ENCODE measurements at regions not wholly inside any gene's neighbourhood (a gene's known extent, or its start where the extent isn't known, plus 50 kb on each side); places are given as distances from the start of the nearest gene placed in this dataset.

- Histone ChIP-seq H4K20me1 (ENCODE audit: insufficient read depth, low read length) (no peaks in the 10 kb centered on the region), H3K79me1 (ENCODE audit: low read depth in 1 of 2, low read length in 2 of 2) (no peaks in the 10 kb centered on the region), H2AK9ac (replicated peaks; ENCODE audit: low read depth, low read length, poor library complexity) (no peak overlapping the region), H3K27ac (ENCODE audit: insufficient read depth, low read length) (no peak overlapping the region), H3K27me3 (ENCODE audit: control insufficient read depth, insufficient read depth, low read length) (no peaks in the 10 kb centered on the region), H2BK5ac (ENCODE audit: low read depth, low read length, poor library complexity, severe bottlenecking) (no peak overlapping the region), H4K91ac (ENCODE audit: insufficient read depth, low read depth, low read length) (no peak overlapping the region), H4K8ac (ENCODE audit: low read depth in 2 of 2, low read length in 2 of 2) (no peak overlapping the region), H3K4me1 (ENCODE audit: control insufficient read depth, insufficient read depth, low read length) (no peaks in the 10 kb centered on the region), H3K14ac (replicated peaks; ENCODE audit: low read depth, low read length) (no peak overlapping the region), H2BK120ac (ENCODE audit: low read depth, low read length) (no peak overlapping the region), H2AFZ (replicated peaks; ENCODE audit: low read length, poor library complexity) (no peak overlapping the region), H3K9me3 (ENCODE audit: control insufficient read depth, insufficient read depth, low read length) (no peaks in the 10 kb centered on the region), H3K23ac (ENCODE audit: low read depth, low read length) (no peak overlapping the region), H3K4me2 (ENCODE audit: low read depth, low read length) (no peak overlapping the region), H3K9me1 (ENCODE audit: insufficient read depth, low read length) (no peaks in the 10 kb centered on the region), H4K5ac (ENCODE audit: low read depth, low read length) (no peak overlapping the region), H2BK15ac (ENCODE audit: low read depth, low read length) (no peak overlapping the region), H3K4me3 (ENCODE audit: insufficient read depth, low read depth, low read length) (no peak overlapping the region), H3K4ac (ENCODE audit: low read depth, low read length) (no peak overlapping the region), H3K56ac (ENCODE audit: extremely low read depth, insufficient read depth, low read length) (no peak overlapping the region), H3K18ac (ENCODE audit: low read depth, low read length) (no peak overlapping the region), H3K9ac (ENCODE audit: low read depth, low read length) (no peak overlapping the region), H2BK20ac (ENCODE audit: low read depth, low read length) (no peak overlapping the region), H3K36me3 (ENCODE audit: control insufficient read depth, insufficient read depth, low read length) (no peaks in the 10 kb centered on the region), H2AK5ac (ENCODE audit: low read depth, low read length) (no peak overlapping the region)
- ATAC-seq (ENCODE audit: low read depth) (no peak), DNase-seq (no peak)
- in situ Hi-C loops (cut with MboI; ENCODE audit: low sequenced_read_pairs) (no loop called here), intact Hi-C loops (cut with micrococcal nuclease) (no loop called here), dilution Hi-C loops (cut with HindIII; ENCODE audit: low sequenced_read_pairs, unreplicated experiment) (no loop called here)
- ChIA-PET POLR2A (ENCODE audit: unreplicated experiment) (no interaction called here), CTCF (no interaction called here)
- no TSS peak for BruUV-seq (replicated peaks)
- no CpG with 5 or more reads among the region's 5 CpGs for WGBS, 2 experiments (ENCODE audit: extremely low coverage in 2 of 2, insufficient read length in 1 of 2)
- TF ChIP-seq NFE2L2 (IDR thresholded peaks at IDR 0.05; ENCODE audit: low read depth, low read length), result no peak
- TF ChIP-seq FOS (IDR thresholded peaks at IDR 0.05; ENCODE audit: low read depth, low read length), result no peak
- no peak for TF ChIP-seq SMC3 (IDR thresholded peaks at IDR 0.05; ENCODE audit: low read depth, low read length)
- TF ChIP-seq CHD1 (IDR thresholded peaks at IDR 0.05; ENCODE audit: low read depth, low read length), result no peak
These were observed 444.1 kb downstream of the IPO8 start for GRCh38 chr12:30251546-30251945.
